HepG2 (cell line): ENCODE measurements at regions not wholly inside any gene's neighbourhood (a gene's known extent, or its start where the extent isn't known, plus 50 kb on each side); places are given as distances from the start of the nearest gene placed in this dataset.
A peak's percentile ranks its signal among the peaks of the same experiment; 100 is the strongest.

Experiments
- HDAC2 ChIP-seq: sonication (generic); formaldehyde crosslinking; IDR thresholded peaks from 2 replicates; pipeline ENCODE4 v1.4.0; 2020; ENCODE audit warnings: missing genetic modification reagents
- HHEX ChIP-seq: IDR thresholded peaks from 2 replicates; pipeline ENCODE4 v1.6.1; 2016; ENCODE audit warnings: control low read depth
- MTF2 ChIP-seq: sonication (generic); formaldehyde crosslinking; IDR thresholded peaks from 2 replicates; pipeline ENCODE4 v1.5.0; 2020; ENCODE audit warnings: missing genetic modification reagents, borderline replicate concordance
- PCBP1 ChIP-seq: fragments of 200-400 bp; formaldehyde crosslinking; IDR thresholded peaks from 2 replicates; pipeline ENCODE4 v1.6.1; 2017; ENCODE audit warnings: mild to moderate bottlenecking, low read depth, low read length, borderline replicate concordance
- PLRG1 ChIP-seq: fragments of 450-650 bp; conservative IDR thresholded peaks from 2 replicates; pipeline ENCODE4 v1.6.1; 2016
- PRMT3 ChIP-seq: sonication (generic); formaldehyde crosslinking; IDR thresholded peaks from 2 replicates; pipeline ENCODE4 v1.8.1; 2022; ENCODE audit warnings: low read depth, mild to moderate bottlenecking, moderate library complexity, missing genetic modification reagents, borderline replicate concordance
- RAD51 ChIP-seq: fragments of 450-650 bp; IDR thresholded peaks from 2 replicates; pipeline ENCODE4 v1.6.1; 2016; ENCODE audit warnings: borderline replicate concordance
- RBFOX2 ChIP-seq: fragments of 200-400 bp; formaldehyde crosslinking; IDR thresholded peaks from 2 replicates; pipeline ENCODE4 v1.6.1; 2017; ENCODE audit warnings: low read depth, mild to moderate bottlenecking, low read length
- SAP130 ChIP-seq: IDR thresholded peaks from 2 replicates; pipeline ENCODE4 v1.6.1; 2016; ENCODE audit warnings: low read depth
- SMC3 ChIP-seq: IDR thresholded peaks from 2 replicates; pipeline ENCODE4 v1.6.1; 2011; ENCODE audit warnings: low read length, improper control_type of control experiment
- ZBTB21 ChIP-seq: sonication (generic); formaldehyde crosslinking; IDR thresholded peaks from 2 replicates; pipeline ENCODE4 v1.4.0; 2020; ENCODE audit warnings: missing genetic modification reagents
- ZNF331 ChIP-seq: sonication (generic); formaldehyde crosslinking; IDR thresholded peaks from 2 replicates; pipeline ENCODE4 v1.4.0; 2020; ENCODE audit warnings: missing genetic modification reagents
- ZNF335 ChIP-seq: sonication (generic); formaldehyde crosslinking; IDR thresholded peaks from 2 replicates; pipeline ENCODE4 v1.4.0; 2020; ENCODE audit warnings: missing genetic modification reagents
- ZNF496 ChIP-seq: sonication (generic); formaldehyde crosslinking; IDR thresholded peaks from 2 replicates; pipeline ENCODE4 v1.8.1; 2023; ENCODE audit warnings: mild to moderate bottlenecking, moderate library complexity, missing genetic modification reagents; ENCODE audit not compliant: insufficient replicate concordance
- ZNF567 ChIP-seq: sonication (generic); formaldehyde crosslinking; IDR thresholded peaks from 2 replicates; pipeline ENCODE4 v1.8.1; 2023; ENCODE audit warnings: mild to moderate bottlenecking, missing genetic modification reagents, borderline replicate concordance
- ZNF777 ChIP-seq: sonication (generic); formaldehyde crosslinking; IDR thresholded peaks from 2 replicates; pipeline ENCODE4 v1.4.0; 2020; ENCODE audit warnings: missing genetic modification reagents
- ZNF788 ChIP-seq: sonication (generic); formaldehyde crosslinking; IDR thresholded peaks from 2 replicates; pipeline ENCODE4 v1.5.0; 2020; ENCODE audit warnings: mild to moderate bottlenecking, missing genetic modification reagents, borderline replicate concordance
- TF ChIP-seq, protein P1 (sequence below): sonication (generic); formaldehyde crosslinking; conservative IDR thresholded peaks from 2 replicates; pipeline ENCODE4 v1.4.0; 2020; ENCODE audit warnings: missing genetic modification reagents
- TF ChIP-seq, protein P2 (sequence below): IDR thresholded peaks from 2 replicates; pipeline ENCODE4 v1.6.1; 2016; ENCODE audit warnings: mild to moderate bottlenecking
- TF ChIP-seq, protein P3 (sequence below): sonication (generic); formaldehyde crosslinking; IDR thresholded peaks from 2 replicates; pipeline ENCODE4 v1.4.0; 2020; ENCODE audit warnings: mild to moderate bottlenecking, missing genetic modification reagents
- TF ChIP-seq, protein P4 (sequence below): IDR thresholded peaks from 2 replicates; pipeline ENCODE4 v1.6.1; 2016; ENCODE audit warnings: missing compliant biosample characterization, missing genetic modification reagents, borderline replicate concordance
- TF ChIP-seq, protein P5 (sequence below): sonication (generic); formaldehyde crosslinking; IDR thresholded peaks from 2 replicates; pipeline ENCODE4 v1.4.0; 2020; ENCODE audit warnings: missing genetic modification reagents

DNA sequence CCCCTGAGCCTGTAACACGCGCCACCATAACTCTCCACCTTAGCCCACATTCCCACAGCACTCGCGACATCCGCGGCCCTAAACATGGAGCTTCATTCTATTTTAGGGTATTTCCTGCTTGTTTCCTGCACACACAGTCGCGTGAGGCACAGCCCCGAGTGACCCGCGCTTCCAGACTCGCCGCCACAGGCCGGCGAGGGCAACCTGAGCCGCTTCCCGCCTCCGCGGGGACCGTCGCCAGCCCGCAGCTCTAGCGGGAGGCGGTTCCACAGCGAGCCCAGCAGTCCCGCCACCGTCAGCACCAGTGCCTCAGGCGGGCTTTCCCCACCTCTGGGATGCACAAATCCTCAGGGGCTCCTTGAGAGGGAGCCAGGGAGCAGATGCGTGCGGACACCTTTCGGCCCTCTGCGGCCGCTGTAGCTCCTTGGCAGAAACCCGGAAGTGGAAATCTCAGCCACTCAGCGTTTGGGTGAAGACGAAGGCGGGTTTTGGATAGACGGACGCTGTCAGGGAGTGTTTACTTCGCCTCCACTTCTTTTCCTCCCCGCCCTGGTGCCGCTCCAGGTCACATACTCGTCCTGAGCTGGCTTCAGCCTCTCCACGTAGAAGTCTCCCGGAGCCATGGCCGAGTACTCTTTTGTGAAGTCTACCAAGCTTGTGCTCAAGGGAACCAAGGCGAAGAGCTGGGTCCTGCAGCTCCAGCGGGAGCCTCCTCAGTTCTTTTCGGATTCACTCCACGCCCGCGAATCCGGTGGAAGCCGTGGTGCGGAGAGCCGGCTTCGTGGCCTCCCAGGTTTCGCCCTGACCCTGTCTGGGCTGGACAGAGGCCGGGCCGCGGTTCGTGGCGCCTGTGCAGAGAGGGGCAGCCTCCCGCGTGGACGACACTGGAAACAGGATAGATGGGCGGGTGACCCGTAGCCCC lies 2177.4 kb upstream of the DEFB115 start (continued):
- TF ChIP-seq, protein P1, sequence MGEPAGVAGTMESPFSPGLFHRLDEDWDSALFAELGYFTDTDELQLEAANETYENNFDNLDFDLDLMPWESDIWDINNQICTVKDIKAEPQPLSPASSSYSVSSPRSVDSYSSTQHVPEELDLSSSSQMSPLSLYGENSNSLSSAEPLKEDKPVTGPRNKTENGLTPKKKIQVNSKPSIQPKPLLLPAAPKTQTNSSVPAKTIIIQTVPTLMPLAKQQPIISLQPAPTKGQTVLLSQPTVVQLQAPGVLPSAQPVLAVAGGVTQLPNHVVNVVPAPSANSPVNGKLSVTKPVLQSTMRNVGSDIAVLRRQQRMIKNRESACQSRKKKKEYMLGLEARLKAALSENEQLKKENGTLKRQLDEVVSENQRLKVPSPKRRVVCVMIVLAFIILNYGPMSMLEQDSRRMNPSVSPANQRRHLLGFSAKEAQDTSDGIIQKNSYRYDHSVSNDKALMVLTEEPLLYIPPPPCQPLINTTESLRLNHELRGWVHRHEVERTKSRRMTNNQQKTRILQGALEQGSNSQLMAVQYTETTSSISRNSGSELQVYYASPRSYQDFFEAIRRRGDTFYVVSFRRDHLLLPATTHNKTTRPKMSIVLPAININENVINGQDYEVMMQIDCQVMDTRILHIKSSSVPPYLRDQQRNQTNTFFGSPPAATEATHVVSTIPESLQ (CRISPR knock-in tag), result no peak
- TF ChIP-seq MTF2 (CRISPR knock-in tag) (peak; percentile 37; the same call in 1 of the 2 replicates), HHEX (CRISPR knock-in tag) (no peak), SMC3 (no peak; the same call in 1 of the 2 replicates), ZNF567 (CRISPR knock-in tag) (no peak), ZNF496 (CRISPR knock-in tag) (no peak), PLRG1 (no peak), ZNF335 (CRISPR knock-in tag) (no peak), RBFOX2 (peak; percentile 70), PRMT3 (CRISPR knock-in tag) (no peak), HDAC2 (peak; percentile 59), PCBP1 (0 out of 2 replicates have a peak, but pooled peaks have one; percentile 54), ZNF331 (CRISPR knock-in tag) (no peak), ZNF788 (CRISPR knock-in tag) (peak; percentile 59; the same call in 1 of the 2 replicates), ZBTB21 (no peak), RAD51 (no peak), ZNF777 (CRISPR knock-in tag) (peak; percentile 43; the same call in 1 of the 2 replicates), SAP130 (CRISPR knock-in tag) (peak; percentile 73)
- TF ChIP-seq, protein P2, sequence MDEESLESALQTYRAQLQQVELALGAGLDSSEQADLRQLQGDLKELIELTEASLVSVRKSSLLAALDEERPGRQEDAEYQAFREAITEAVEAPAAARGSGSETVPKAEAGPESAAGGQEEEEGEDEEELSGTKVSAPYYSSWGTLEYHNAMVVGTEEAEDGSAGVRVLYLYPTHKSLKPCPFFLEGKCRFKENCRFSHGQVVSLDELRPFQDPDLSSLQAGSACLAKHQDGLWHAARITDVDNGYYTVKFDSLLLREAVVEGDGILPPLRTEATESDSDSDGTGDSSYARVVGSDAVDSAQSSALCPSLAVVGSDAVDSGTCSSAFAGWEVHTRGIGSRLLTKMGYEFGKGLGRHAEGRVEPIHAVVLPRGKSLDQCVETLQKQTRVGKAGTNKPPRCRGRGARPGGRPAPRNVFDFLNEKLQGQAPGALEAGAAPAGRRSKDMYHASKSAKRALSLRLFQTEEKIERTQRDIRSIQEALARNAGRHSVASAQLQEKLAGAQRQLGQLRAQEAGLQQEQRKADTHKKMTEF, result peak; percentile 76; the same call in 1 of the 2 replicates
- TF ChIP-seq, protein P3, sequence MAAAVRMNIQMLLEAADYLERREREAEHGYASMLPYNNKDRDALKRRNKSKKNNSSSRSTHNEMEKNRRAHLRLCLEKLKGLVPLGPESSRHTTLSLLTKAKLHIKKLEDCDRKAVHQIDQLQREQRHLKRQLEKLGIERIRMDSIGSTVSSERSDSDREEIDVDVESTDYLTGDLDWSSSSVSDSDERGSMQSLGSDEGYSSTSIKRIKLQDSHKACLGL (CRISPR knock-in tag), result no peak
- TF ChIP-seq, protein P4, sequence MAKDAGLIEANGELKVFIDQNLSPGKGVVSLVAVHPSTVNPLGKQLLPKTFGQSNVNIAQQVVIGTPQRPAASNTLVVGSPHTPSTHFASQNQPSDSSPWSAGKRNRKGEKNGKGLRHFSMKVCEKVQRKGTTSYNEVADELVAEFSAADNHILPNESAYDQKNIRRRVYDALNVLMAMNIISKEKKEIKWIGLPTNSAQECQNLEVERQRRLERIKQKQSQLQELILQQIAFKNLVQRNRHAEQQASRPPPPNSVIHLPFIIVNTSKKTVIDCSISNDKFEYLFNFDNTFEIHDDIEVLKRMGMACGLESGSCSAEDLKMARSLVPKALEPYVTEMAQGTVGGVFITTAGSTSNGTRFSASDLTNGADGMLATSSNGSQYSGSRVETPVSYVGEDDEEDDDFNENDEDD (CRISPR knock-in tag), result peak; percentile 85; the same call in 1 of the 2 replicates
- TF ChIP-seq, protein P5, sequence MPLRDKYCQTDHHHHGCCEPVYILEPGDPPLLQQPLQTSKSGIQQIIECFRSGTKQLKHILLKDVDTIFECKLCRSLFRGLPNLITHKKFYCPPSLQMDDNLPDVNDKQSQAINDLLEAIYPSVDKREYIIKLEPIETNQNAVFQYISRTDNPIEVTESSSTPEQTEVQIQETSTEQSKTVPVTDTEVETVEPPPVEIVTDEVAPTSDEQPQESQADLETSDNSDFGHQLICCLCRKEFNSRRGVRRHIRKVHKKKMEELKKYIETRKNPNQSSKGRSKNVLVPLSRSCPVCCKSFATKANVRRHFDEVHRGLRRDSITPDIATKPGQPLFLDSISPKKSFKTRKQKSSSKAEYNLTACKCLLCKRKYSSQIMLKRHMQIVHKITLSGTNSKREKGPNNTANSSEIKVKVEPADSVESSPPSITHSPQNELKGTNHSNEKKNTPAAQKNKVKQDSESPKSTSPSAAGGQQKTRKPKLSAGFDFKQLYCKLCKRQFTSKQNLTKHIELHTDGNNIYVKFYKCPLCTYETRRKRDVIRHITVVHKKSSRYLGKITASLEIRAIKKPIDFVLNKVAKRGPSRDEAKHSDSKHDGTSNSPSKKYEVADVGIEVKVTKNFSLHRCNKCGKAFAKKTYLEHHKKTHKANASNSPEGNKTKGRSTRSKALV (CRISPR knock-in tag), result no peak
